ENCODE measurements at regions not wholly inside any gene's neighbourhood (a gene's known extent, or its start where the extent isn't known, plus 50 kb on each side); places are given as distances from the start of the nearest gene placed in this dataset.

- no peak for TF ChIP-seq REST (IDR thresholded peaks at IDR 0.05; ENCODE audit: low read depth, low read length)
- no peak for TF ChIP-seq MEF2A (IDR thresholded peaks at IDR 0.05; ENCODE audit: borderline replicate concordance, low read depth)
These were observed 100.0 kb upstream of the SLC25A33 start (continued) for GRCh38 chr1:9439074-9439761.

- Histone ChIP-seq H3K4me3 (ENCODE audit: low read depth in 2 of 2, low read length in 1 of 2) (no peak overlapping the region), H3K79me2 (ENCODE audit: insufficient read depth) (no peaks in the 10 kb centered on the region), H3K36me3 (replicated peaks in 1 of 2; ENCODE audit: control insufficient read depth in 1 of 2, insufficient read depth in 2 of 2, low read length in 1 of 2) (no peaks in the 10 kb centered on the region), H4K20me1 (ENCODE audit: insufficient read depth) (no peaks in the 10 kb centered on the region), H3K4me2 (no peak overlapping the region), H3K27ac (ENCODE audit: low read depth in 2 of 2, low read length in 1 of 2) (no peak overlapping the region), H3K9me3 (no peaks in the 10 kb centered on the region), H2AFZ (ENCODE audit: low read depth) (no peak overlapping the region), H3K4me1 (ENCODE audit: control insufficient read depth in 1 of 2, insufficient read depth in 2 of 2, low read depth in 1 of 2, low read length in 1 of 2) (no peaks in the 10 kb centered on the region), H3K27me3 (ENCODE audit: insufficient read depth) (no peaks in the 10 kb centered on the region), H3K9ac (no peak overlapping the region), H3F3A (replicated peaks; ENCODE audit: insufficient read depth) (no peaks in the 10 kb centered on the region), H3K9me2 (no peaks in the 10 kb centered on the region)
- WGBS (ENCODE audit: low lambda C conversion rate) = 75% methylated on average over 7 of the region's 7 CpGs
- DNase-seq = no peak
- ChIA-PET POLR2A (no interaction called here), CTCF (no interaction called here)
- TF ChIP-seq GABPA (IDR thresholded peaks at IDR 0.05; ENCODE audit: low read depth) (no peak), FOXJ3 (CRISPR knock-in tag; IDR thresholded peaks at IDR 0.05) (no peak)
These were observed 99.0 kb upstream of the SLC25A33 start for GRCh38 chr1:9440261-9440660.

- no peak overlapping the region for H3K4me3 ChIP-seq (ENCODE audit: low read depth in 2 of 2, low read length in 1 of 2)
- no peak overlapping the region for H3K9ac ChIP-seq
- ChIA-PET POLR2A (no interaction called here), CTCF (interaction anchor here (0.8 kb wide), 1 partner anchor 15 kb away, joined by 3 read pairs; no protein-coding TSS in a partner anchor)
- H3K9me3 ChIP-seq = no peaks in the 10 kb centered on the region
- TF ChIP-seq MAX (IDR thresholded peaks at IDR 0.05; ENCODE audit: low read depth) (no peak), SMC3 (IDR thresholded peaks at IDR 0.05; ENCODE audit: low read depth, low read length) (no peak), GATA2 (CRISPR knock-in tag; IDR thresholded peaks at IDR 0.05) (no peak), FOXM1 (IDR thresholded peaks at IDR 0.05; ENCODE audit: low read depth) (no peak), EZH2phosphoT487 (IDR thresholded peaks at IDR 0.05; ENCODE audit: borderline replicate concordance, low read depth) (no peak), NRF1 (IDR thresholded peaks at IDR 0.05; ENCODE audit: low read depth, low read length) (no peak), YY1 (IDR thresholded peaks at IDR 0.05; ENCODE audit: low read depth) (no peak), RAD21 (IDR thresholded peaks at IDR 0.05; ENCODE audit: low read length) (no peak), FOSL2 (IDR thresholded peaks at IDR 0.05; ENCODE audit: borderline replicate concordance, low read depth) (no peak), ZBTB33 (IDR thresholded peaks at IDR 0.05; ENCODE audit: borderline replicate concordance, low read depth) (no peak)
- H3F3A ChIP-seq (replicated peaks; ENCODE audit: insufficient read depth) = no peaks in the 10 kb centered on the region
- H3K36me3 ChIP-seq (replicated peaks in 1 of 2; ENCODE audit: control insufficient read depth in 1 of 2, insufficient read depth in 2 of 2, low read length in 1 of 2) = no peaks in the 10 kb centered on the region
- no peaks in the 10 kb centered on the region for H4K20me1 ChIP-seq (ENCODE audit: insufficient read depth)
- H3K4me1 ChIP-seq (ENCODE audit: control insufficient read depth in 1 of 2, insufficient read depth in 2 of 2, low read depth in 1 of 2, low read length in 1 of 2) = no peaks in the 10 kb centered on the region
- H2AFZ ChIP-seq (ENCODE audit: low read depth) = no peak overlapping the region
- no peak for DNase-seq
- no peak overlapping the region for H3K27ac ChIP-seq (ENCODE audit: low read depth in 2 of 2, low read length in 1 of 2)
- H3K4me2 ChIP-seq = no peak overlapping the region
- 74% methylated on average over 3 of the region's 3 CpGs for WGBS (ENCODE audit: low lambda C conversion rate)
- H3K27me3 ChIP-seq (ENCODE audit: insufficient read depth) = no peaks in the 10 kb centered on the region
- no peaks in the 10 kb centered on the region for H3K9me2 ChIP-seq
- H3K79me2 ChIP-seq (ENCODE audit: insufficient read depth) = no peaks in the 10 kb centered on the region
These were observed 98.5 kb upstream of the SLC25A33 start for GRCh38 chr1:9440763-9441194.
